Left ventricle myocardium inferior (tissue), 1 donor: ENCODE measurements at regions not wholly inside any gene's neighbourhood (a gene's known extent, or its start where the extent isn't known, plus 50 kb on each side); places are given as distances from the start of the nearest gene placed in this dataset.

ENCODE experiments used
- DNase-seq: peaks from one replicate; pipeline ENCODE4 v3.0.0-alpha.2; 2020
- H3K27ac ChIP-seq: fragments of 200-600 bp; replicated peaks from 2 replicates; pipeline ENCODE4 v1.8.0; 2021
- H3K27me3 ChIP-seq: fragments of 200-600 bp; 2 replicates; pipeline ENCODE4 v1.8.0; 2021; ENCODE audit warnings: low read depth
- H3K36me3 ChIP-seq: fragments of 200-600 bp; 2 replicates; pipeline ENCODE4 v1.8.0; 2021
- H3K4me1 ChIP-seq: fragments of 200-600 bp; 2 replicates; pipeline ENCODE4 v1.8.0; 2021
- H3K4me3 ChIP-seq: fragments of 200-600 bp; 2 replicates; pipeline ENCODE4 v1.8.0; 2021; ENCODE audit warnings: mild to moderate bottlenecking, moderate library complexity
- H3K9me3 ChIP-seq: fragments of 200-600 bp; replicated peaks from 2 replicates; pipeline ENCODE4 v1.8.0; 2021
- intact Hi-C: fragments of 100-400 bp; cut with micrococcal nuclease; formaldehyde crosslinking; loops from one replicate; pipeline ENCODE4 v1.11.0; 2022
- TF ChIP-seq, protein P1 (sequence below): fragments of 200-600 bp; IDR thresholded peaks from 2 replicates; pipeline ENCODE4 v1.8.0; 2021; ENCODE audit warnings: antibody characterized with exemption, mild to moderate bottlenecking, borderline replicate concordance
- donor health status: DM: no; HTN: yes; CAD: no; lungs with severe emphysema.

GRCh38 chr4:141391771-141392170, 171.1 kb downstream of the ZNF330 start:
- no peaks in the 10 kb centered on the region for H3K36me3 ChIP-seq
- H3K9me3 ChIP-seq, result no peaks in the 10 kb centered on the region
- no peaks in the 10 kb centered on the region for H3K4me1 ChIP-seq
- no peaks in the 10 kb centered on the region for H3K27me3 ChIP-seq
- DNase-seq, result no peak
- intact Hi-C loops, result no loop called here
- H3K4me3 ChIP-seq, result no peak overlapping the region
- no peak overlapping the region for H3K27ac ChIP-seq
- TF ChIP-seq, protein P1, sequence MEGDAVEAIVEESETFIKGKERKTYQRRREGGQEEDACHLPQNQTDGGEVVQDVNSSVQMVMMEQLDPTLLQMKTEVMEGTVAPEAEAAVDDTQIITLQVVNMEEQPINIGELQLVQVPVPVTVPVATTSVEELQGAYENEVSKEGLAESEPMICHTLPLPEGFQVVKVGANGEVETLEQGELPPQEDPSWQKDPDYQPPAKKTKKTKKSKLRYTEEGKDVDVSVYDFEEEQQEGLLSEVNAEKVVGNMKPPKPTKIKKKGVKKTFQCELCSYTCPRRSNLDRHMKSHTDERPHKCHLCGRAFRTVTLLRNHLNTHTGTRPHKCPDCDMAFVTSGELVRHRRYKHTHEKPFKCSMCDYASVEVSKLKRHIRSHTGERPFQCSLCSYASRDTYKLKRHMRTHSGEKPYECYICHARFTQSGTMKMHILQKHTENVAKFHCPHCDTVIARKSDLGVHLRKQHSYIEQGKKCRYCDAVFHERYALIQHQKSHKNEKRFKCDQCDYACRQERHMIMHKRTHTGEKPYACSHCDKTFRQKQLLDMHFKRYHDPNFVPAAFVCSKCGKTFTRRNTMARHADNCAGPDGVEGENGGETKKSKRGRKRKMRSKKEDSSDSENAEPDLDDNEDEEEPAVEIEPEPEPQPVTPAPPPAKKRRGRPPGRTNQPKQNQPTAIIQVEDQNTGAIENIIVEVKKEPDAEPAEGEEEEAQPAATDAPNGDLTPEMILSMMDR, result no peak

DNA sequence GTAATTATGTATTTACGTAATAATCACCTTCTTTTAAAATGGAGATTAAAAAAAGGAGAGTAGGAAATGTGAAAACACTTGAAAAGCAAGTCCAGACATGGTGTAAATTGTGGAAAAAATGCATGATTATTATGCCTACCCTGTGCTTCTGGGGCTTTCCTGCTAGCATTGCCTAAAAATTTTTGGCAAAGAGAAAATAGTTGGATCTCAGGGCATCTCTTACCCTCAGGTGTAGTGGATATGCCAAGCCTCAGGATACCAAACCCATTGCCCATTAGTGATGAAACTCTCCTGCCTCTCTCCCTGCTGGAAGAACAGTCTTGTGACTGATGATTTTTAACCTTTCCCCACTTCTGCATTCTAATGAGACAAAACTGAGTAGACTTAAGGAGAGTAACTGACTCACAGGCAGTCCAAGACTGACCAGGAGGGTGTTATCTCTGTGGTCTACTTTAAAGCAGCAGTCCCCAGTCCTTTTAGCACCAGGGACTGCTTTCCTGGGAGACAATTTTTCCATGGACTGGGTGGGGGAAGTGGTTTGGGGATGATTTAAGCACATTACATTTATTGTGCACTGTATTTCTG, 174.6 kb downstream of the ZNF330 start:
- TF ChIP-seq, protein P1, result no peak
- Histone ChIP-seq H3K27ac (no peak overlapping the region), H3K9me3 (peaks cover 4% of the 10 kb centered on the region), H3K4me1 (no peaks in the 10 kb centered on the region), H3K27me3 (no peaks in the 10 kb centered on the region), H3K4me3 (no peak overlapping the region), H3K36me3 (no peaks in the 10 kb centered on the region)
- DNase-seq, result no peak
- intact Hi-C loops, result no loop called here

- Histone ChIP-seq H3K4me3 (no peak overlapping the region), H3K4me1 (no peaks in the 10 kb centered on the region), H3K36me3 (no peaks in the 10 kb centered on the region), H3K27me3 (no peaks in the 10 kb centered on the region), H3K9me3 (peaks cover 4% of the 10 kb centered on the region), H3K27ac (no peak overlapping the region)
- intact Hi-C loops, result no loop called here
- TF ChIP-seq, protein P1, result no peak
- DNase-seq, result no peak
These were observed 175.2 kb downstream of the ZNF330 start for GRCh38 chr4:141395919-141396318.

DNA sequence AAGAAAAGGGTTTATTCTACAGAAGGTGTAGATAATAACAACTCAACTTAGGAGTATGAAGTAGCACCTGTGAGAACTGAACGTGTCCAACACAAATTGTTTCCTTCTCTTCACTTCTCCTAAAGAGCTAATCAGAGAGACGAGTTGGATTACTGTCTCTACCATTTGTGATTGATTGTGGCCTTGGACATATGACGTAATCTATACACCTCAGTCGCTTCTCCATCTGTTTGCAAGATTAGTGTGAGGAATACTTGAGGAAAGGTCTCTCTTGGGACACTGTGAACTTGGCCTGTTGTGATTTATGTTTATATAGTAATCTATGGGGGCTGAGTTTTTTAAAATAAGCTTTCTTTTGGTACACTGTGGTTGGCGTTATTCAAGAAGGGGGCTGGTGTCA, 182.0 kb downstream of the ZNF330 start:
- intact Hi-C loops, result no loop called here
- Histone ChIP-seq H3K36me3 (no peaks in the 10 kb centered on the region), H3K9me3 (peaks cover 4% of the 10 kb centered on the region), H3K27me3 (no peaks in the 10 kb centered on the region), H3K27ac (no peak overlapping the region), H3K4me1 (no peaks in the 10 kb centered on the region), H3K4me3 (no peak overlapping the region)
- no peak for DNase-seq
- TF ChIP-seq, protein P1, result no peak

DNA sequence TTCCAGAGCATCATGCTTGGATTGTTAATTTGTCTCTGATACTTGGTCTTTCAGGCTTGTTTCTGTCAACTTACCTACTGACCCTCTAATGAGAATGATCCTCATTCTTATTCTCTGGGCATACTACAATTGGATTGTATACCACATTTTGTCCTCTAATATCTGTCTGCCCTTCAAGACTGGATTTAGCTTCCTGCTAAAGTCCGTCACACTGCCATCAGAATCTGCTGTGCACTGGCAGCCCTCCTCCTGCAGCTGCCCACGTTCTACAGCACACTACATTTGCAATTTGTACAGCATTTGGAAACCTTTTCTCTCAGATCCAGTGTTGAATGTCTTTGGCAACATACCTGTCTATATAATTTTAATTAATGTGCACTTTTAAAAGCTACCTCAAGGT, 183.1 kb downstream of the ZNF330 start:
- intact Hi-C loops, result no loop called here
- Histone ChIP-seq H3K36me3 (no peaks in the 10 kb centered on the region), H3K27ac (no peak overlapping the region), H3K4me1 (no peaks in the 10 kb centered on the region), H3K4me3 (no peak overlapping the region), H3K27me3 (no peaks in the 10 kb centered on the region), H3K9me3 (peaks cover under 1% of the 10 kb centered on the region)
- no peak for DNase-seq
- TF ChIP-seq, protein P1, result no peak
